ENCODE measurements at regions not wholly inside any gene's neighbourhood (a gene's known extent, or its start where the extent isn't known, plus 50 kb on each side); places are given as distances from the start of the nearest gene placed in this dataset.

DNA sequence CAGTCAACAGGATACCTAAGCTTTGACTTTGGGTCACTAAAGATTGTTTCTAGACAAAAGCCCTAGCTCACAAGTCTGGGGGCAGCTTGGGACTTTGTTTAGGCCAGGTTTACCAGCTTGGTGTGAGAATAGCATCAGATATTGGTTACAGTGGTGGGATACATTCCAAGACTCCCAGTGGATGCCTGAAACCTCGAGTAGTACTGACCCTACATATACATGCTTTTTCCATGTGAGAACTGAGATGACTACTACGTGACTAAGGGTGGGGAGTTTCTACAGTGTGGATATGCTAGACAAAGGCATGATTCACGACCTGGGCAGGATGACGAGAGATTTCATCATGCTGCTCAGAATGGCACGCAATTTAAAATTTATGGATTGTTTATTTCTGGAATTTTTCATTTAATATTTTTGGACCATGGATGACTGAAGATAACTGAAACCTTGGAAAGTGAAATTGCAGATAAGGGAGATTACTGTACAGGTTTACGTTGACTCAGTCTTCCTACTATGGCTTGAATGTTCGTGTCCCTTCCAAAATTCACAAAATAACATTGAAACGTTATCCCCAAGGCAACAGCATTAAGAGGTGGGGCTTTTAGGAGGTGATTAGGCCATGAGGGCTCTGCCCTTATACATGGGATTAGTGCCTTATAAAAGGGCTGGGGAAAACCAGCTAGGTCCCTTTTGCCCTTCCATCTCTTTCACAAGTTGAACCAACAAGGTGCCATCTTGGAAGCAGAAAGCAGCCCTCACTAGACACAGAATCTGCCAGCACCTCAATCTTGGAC lies 50.2 kb upstream of the CTAGE1 start:
- no peak overlapping the region for H3K4me3 Mint-ChIP-seq (ENCODE audit: low read depth)
- H3K4me1 Mint-ChIP-seq (ENCODE audit: low read depth), result no peaks in the 10 kb centered on the region
- intact Hi-C loops (cut with micrococcal nuclease), result no loop called here
- H3K27ac Mint-ChIP-seq, result no peak overlapping the region
- DNase-seq (ENCODE audit: low spot score), result no peak
- no peaks in the 10 kb centered on the region for H3K9me3 Mint-ChIP-seq
- no peaks in the 10 kb centered on the region for H3K27me3 Mint-ChIP-seq (ENCODE audit: low read depth)
- H3K36me3 Mint-ChIP-seq (ENCODE audit: low read depth), result no peaks in the 10 kb centered on the region

DNA sequence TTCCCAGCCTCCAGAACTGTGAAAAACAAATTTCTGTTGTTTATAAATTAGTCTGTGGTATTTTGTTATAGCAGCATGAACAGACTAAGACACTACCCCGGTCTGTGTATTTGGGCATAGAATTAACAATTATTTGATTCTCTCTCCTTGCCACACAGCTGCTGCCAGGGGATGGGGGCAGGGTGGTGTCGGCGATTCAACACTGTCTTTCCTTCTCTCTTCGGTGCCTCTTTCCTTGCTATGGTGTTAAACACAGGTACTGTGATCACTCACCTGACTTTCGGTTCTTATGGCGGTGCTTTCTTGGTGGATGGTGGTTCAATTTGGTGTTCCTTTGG lies 50.8 kb upstream of the CTAGE1 start:
- H3K27ac Mint-ChIP-seq, result no peak overlapping the region
- no peaks in the 10 kb centered on the region for H3K9me3 Mint-ChIP-seq
- intact Hi-C loops (cut with micrococcal nuclease), result no loop called here
- no peak overlapping the region for H3K4me3 Mint-ChIP-seq (ENCODE audit: low read depth)
- H3K27me3 Mint-ChIP-seq (ENCODE audit: low read depth), result no peaks in the 10 kb centered on the region
- H3K4me1 Mint-ChIP-seq (ENCODE audit: low read depth), result no peaks in the 10 kb centered on the region
- H3K36me3 Mint-ChIP-seq (ENCODE audit: low read depth), result no peaks in the 10 kb centered on the region
- DNase-seq (ENCODE audit: low spot score), result no peak

DNA sequence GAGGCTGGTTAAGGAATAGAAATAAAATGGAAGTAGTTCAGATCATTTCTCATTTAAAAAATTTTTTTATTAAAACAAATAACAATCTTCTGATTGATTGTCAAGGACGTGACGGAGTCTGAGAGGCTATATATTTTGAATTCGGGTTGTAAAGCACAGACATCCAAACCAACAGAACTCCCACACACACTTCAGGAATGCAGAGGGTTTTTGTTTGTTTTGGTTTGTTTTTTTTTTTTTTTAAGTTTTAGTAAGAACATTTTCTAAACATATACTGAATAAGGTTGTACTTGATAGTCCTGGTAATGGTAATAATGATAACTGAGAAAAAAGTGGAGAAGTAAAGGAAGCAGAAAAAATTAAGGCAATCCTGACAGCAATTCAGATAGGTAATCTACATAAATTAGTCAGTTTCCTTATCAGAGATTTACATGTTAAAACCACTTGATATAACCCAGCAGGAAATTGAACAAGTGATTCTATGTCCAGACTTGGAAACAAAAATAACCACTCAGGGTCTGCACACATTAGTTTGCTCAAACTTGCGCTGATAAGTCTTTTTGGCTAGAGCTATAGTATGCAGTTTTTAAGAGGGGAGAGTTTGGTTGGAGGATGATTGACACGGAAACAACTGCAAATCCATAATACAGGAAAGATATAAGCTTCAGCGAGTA lies 51.5 kb upstream of the CTAGE1 start:
- H3K27ac Mint-ChIP-seq, result no peak overlapping the region

DNA sequence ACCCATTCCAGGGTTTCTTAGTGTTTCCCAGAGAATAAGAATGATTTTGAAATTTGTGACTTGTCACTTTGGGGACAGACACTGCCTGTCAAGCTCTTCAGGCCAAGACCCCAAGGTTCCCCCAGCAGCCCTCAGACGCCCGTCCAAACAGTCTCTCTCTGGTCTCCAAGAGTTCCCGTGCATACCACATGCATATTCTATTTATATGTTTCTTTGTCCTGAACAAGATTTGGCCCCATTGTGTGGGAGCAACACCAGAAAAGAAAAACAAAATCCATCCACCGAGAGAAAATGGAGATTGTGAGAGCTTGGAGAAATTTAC lies 52.2 kb upstream of the CTAGE1 start:
- Mint-ChIP-seq H3K36me3 (ENCODE audit: low read depth) (no peaks in the 10 kb centered on the region), H3K27ac (no peak overlapping the region), H3K4me3 (ENCODE audit: low read depth) (no peak overlapping the region), H3K27me3 (ENCODE audit: low read depth) (no peaks in the 10 kb centered on the region), H3K9me3 (no peaks in the 10 kb centered on the region), H3K4me1 (ENCODE audit: low read depth) (no peaks in the 10 kb centered on the region)
- intact Hi-C loops (cut with micrococcal nuclease), result no loop called here
- no peak for DNase-seq (ENCODE audit: low spot score)

More for the DNA sequence above, 51.5 kb upstream of the CTAGE1 start:
- Mint-ChIP-seq H3K9me3 (no peaks in the 10 kb centered on the region), H3K36me3 (ENCODE audit: low read depth) (no peaks in the 10 kb centered on the region), H3K4me3 (ENCODE audit: low read depth) (no peak overlapping the region), H3K27me3 (ENCODE audit: low read depth) (no peaks in the 10 kb centered on the region), H3K4me1 (ENCODE audit: low read depth) (no peaks in the 10 kb centered on the region)
- intact Hi-C loops (cut with micrococcal nuclease), result no loop called here
- DNase-seq (ENCODE audit: low spot score), result no peak

DNA sequence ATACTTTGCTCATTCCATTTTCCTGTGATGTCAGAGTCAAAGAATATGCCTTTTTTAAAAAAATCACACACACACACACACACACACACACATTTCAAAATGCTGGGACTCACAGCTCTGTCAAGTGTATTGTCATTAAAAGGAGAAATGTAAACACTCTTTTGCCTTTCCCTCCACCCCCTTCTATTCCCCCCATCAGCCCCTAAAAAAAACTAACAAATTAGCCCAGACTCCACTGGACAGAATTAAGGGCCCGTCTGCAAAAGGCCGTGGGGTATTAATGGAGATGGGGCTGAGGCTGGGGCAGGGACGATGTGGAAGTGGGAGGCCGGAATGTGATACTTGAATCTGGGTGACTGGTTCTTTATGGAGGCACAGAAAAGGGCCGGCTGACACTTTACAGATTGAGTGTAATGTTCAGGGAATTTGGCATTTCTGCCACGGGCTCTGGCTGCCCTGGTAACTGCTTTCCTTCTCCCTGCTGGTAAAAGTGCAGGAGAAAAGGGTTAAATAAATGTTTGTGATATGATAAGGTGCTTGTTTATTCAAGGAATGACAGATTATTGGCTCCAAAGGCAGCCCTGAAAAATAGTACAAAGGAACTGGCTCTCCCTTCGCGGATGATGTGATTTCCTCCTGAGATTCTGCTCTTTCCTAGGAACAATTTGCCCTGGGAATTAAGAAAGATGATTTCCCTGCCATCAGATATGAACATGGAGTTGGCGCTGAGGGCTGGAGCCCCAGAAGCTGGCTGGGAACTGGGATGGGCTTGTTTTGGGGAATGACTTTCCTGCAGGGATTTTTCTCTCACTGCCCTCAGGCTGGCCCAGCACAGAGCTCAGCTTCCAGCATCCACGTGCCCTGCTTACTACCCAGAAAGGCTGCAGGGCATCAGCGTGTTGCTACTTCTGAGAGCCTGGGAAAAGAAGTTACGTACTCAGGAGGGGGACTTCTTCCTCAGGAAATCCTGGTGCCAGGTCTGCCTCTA lies 52.8 kb upstream of the CTAGE1 start:
- H3K27ac Mint-ChIP-seq, result no peak overlapping the region
- intact Hi-C loops (cut with micrococcal nuclease), result no loop called here
- no peak overlapping the region for H3K4me3 Mint-ChIP-seq (ENCODE audit: low read depth)
- no peaks in the 10 kb centered on the region for H3K36me3 Mint-ChIP-seq (ENCODE audit: low read depth)
- H3K27me3 Mint-ChIP-seq (ENCODE audit: low read depth), result no peaks in the 10 kb centered on the region
- H3K4me1 Mint-ChIP-seq (ENCODE audit: low read depth), result no peaks in the 10 kb centered on the region
- DNase-seq (ENCODE audit: low spot score), result no peak
- no peaks in the 10 kb centered on the region for H3K9me3 Mint-ChIP-seq

DNA sequence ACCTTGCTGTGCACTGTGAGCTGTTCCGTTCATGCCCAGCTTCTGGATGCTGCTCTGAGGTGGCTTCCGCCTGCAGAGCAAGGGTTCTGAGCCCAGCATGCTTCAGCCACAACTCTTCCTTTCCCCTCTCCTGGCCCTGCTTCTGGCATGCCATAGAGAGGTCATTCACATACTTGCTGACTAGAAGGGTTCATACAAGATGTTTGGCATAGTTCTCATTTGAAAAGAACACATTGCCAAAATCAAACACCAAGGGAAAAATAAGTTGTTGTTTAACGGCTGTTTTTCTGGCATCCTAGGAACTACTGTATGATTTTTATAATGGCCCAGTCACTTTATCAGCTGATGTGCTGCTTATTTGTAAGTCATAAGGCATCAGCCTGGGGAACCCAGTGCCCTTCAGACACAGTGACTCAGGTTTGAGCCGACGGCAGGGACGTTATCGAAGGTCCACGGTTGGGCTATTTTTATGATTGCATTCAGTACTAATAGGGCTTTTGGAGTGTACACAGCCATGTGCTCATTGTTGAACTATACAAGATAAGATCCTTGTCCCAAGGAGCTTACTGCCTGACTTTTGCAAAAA lies 53.9 kb upstream of the CTAGE1 start:
- Mint-ChIP-seq H3K27ac (no peak overlapping the region), H3K9me3 (no peaks in the 10 kb centered on the region), H3K36me3 (ENCODE audit: low read depth) (no peaks in the 10 kb centered on the region), H3K27me3 (ENCODE audit: low read depth) (no peaks in the 10 kb centered on the region), H3K4me3 (ENCODE audit: low read depth) (no peak overlapping the region), H3K4me1 (ENCODE audit: low read depth) (no peaks in the 10 kb centered on the region)
- DNase-seq (ENCODE audit: low spot score), result no peak
- intact Hi-C loops (cut with micrococcal nuclease), result no loop called here

DNA sequence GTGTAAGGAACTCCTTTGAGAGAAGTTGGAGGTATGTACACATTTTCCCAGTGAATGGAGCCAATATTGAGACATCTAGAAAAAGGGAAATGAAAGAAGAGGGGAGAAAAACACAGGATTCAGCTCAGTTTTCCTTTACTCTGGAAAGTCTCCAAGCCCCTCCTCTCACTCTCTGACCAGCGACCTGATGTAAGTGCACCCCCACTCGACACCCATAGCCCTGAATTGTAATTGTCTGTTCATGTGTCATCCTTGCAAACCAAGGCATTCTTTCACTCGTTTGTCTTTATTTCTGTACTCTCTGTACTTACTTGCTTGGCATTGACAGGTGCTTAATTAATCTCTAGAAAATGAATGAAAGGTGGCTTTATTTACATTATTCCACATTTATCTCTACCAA lies 55.7 kb upstream of the CTAGE1 start:
- no peak for DNase-seq (ENCODE audit: low spot score)
- Mint-ChIP-seq H3K27ac (no peak overlapping the region), H3K9me3 (no peaks in the 10 kb centered on the region), H3K27me3 (ENCODE audit: low read depth) (no peaks in the 10 kb centered on the region), H3K4me1 (ENCODE audit: low read depth) (no peaks in the 10 kb centered on the region), H3K36me3 (ENCODE audit: low read depth) (no peaks in the 10 kb centered on the region), H3K4me3 (ENCODE audit: low read depth) (no peak overlapping the region)
- intact Hi-C loops (cut with micrococcal nuclease), result no loop called here

DNA sequence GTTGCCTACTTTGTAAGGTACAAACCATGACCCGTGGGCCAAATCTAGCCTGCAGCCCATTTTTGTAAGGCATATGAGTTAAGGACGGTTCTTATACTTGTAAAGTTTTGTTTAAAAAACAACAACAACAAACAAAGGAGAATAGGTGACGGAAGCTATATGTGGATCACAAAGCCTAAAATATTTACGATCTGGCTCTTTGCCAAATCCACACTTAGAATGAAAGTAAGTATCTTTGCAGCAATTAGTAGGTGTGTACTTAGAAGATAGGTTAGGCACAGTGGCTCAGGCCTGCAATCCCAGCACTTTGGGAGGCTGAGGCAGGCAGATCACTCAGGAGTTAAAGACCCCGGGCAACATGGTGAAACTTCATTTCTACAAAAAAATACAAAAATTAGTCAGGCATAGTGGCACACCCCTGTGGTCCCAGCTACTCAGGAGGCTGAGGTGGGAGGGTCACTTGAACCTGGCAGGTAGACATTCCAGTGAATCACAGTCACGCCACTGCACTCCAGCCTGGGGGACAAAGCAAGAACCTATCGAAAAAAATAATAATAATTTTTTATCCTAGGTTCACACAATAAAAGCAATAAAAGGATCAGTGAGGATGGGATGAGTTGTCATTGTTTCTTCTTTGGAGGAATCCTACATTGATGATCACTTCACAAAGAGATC lies 57.8 kb upstream of the CTAGE1 start:
- Mint-ChIP-seq H3K36me3 (ENCODE audit: low read depth) (no peaks in the 10 kb centered on the region), H3K4me1 (ENCODE audit: low read depth) (no peaks in the 10 kb centered on the region)
- no peak for DNase-seq (ENCODE audit: low spot score)

DNA sequence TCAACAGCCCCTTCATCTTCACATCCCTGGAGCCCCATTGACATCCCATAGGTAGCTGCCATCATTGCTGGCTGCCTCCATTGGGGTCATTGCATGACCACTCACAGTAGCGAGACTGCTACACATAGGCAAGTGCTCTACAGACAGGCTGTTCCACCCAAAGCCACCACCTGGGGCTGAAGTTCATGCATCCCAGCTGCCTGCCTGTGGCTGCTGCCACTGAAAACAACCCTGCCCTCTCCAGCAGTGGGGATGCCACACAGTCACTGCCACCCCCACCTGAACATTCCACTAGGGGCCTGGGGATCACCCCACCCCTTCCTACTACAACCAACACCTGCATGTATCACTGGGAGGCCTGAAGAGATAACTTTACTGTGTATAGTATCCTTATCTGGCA lies 59.5 kb upstream of the CTAGE1 start:
- Mint-ChIP-seq H3K27me3 (ENCODE audit: low read depth) (no peaks in the 10 kb centered on the region), H3K9me3 (no peaks in the 10 kb centered on the region), H3K4me3 (ENCODE audit: low read depth) (no peak overlapping the region), H3K4me1 (ENCODE audit: low read depth) (no peaks in the 10 kb centered on the region), H3K27ac (no peak overlapping the region), H3K36me3 (ENCODE audit: low read depth) (no peaks in the 10 kb centered on the region)
- no peak for DNase-seq (ENCODE audit: low spot score)
- intact Hi-C loops (cut with micrococcal nuclease), result no loop called here

More for the DNA sequence above, 57.8 kb upstream of the CTAGE1 start:
- intact Hi-C loops (cut with micrococcal nuclease), result no loop called here
- Mint-ChIP-seq H3K4me3 (ENCODE audit: low read depth) (no peak overlapping the region), H3K27me3 (ENCODE audit: low read depth) (no peaks in the 10 kb centered on the region), H3K27ac (no peak overlapping the region), H3K9me3 (no peaks in the 10 kb centered on the region)

DNA sequence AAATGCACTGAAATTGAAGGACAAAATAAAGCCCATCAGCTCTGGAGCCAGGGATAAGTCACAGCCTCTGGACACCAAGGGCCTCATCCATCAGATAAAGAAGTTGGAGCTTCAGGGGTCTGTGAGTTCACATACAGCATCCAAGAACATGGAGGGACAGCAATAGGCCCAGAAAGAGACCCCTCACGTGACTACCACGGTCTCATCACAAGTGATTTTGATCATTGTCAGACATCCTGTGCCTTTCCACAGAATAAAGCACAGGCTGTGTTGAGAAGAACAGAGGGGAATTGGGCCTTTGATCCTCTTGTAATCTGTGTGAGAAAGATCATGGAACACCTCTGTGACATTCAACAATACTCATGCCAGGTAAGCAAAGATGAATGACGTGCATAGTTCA lies 65.2 kb upstream of the CTAGE1 start:
- intact Hi-C loops (cut with micrococcal nuclease), result no loop called here

DNA sequence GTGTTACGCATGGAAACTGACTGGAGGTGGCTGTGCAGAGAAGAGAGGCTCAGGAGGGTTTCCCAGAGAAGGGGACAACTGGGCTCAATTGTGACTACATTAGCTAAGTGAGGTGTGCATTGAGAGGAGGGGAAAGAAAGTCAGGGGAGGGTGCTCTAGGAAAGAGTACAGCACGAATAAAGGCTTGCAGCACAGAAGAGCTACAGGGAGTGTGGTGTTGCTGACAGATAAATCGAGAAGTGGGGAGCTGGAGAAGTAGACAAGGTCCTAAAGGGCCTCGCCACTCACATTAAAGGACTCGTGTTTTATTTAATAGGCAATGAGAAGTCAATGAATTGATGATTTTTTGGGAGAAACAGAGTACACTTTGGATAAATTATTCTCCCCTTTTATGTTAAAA lies 65.7 kb upstream of the CTAGE1 start:
- Mint-ChIP-seq H3K27me3 (ENCODE audit: low read depth) (no peaks in the 10 kb centered on the region), H3K27ac (no peak overlapping the region), H3K4me1 (ENCODE audit: low read depth) (no peaks in the 10 kb centered on the region), H3K9me3 (no peaks in the 10 kb centered on the region), H3K4me3 (ENCODE audit: low read depth) (no peak overlapping the region), H3K36me3 (ENCODE audit: low read depth) (no peaks in the 10 kb centered on the region)
- intact Hi-C loops (cut with micrococcal nuclease), result no loop called here
- no peak for DNase-seq (ENCODE audit: low spot score)

More for the DNA sequence above, 65.2 kb upstream of the CTAGE1 start:
- no peak overlapping the region for H3K27ac Mint-ChIP-seq
- H3K4me3 Mint-ChIP-seq (ENCODE audit: low read depth), result no peak overlapping the region
- H3K4me1 Mint-ChIP-seq (ENCODE audit: low read depth), result no peaks in the 10 kb centered on the region
- H3K9me3 Mint-ChIP-seq, result no peaks in the 10 kb centered on the region
- H3K27me3 Mint-ChIP-seq (ENCODE audit: low read depth), result no peaks in the 10 kb centered on the region
- no peak for DNase-seq (ENCODE audit: low spot score)
- no peaks in the 10 kb centered on the region for H3K36me3 Mint-ChIP-seq (ENCODE audit: low read depth)

DNA sequence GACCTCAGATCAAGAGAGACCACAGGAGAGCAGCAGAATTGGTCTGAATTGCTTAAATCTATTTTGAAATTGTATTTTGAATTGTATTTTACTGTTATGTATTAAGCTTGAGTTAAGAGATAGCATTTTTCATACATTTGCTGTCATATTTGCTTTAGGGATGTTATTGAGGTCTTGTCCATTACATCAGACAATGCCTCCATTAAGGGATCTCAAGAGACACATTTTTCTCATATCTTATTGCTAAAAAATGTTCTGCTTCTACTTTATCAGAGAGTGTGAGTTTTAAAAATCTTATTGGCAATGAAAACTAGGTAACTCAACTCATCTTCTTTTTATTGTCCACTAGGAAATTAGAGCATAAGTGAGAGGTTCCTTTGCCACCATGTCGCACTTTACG lies 66.8 kb upstream of the CTAGE1 start:
- Mint-ChIP-seq H3K9me3 (no peaks in the 10 kb centered on the region), H3K27me3 (ENCODE audit: low read depth) (no peaks in the 10 kb centered on the region), H3K36me3 (ENCODE audit: low read depth) (no peaks in the 10 kb centered on the region), H3K4me1 (ENCODE audit: low read depth) (no peaks in the 10 kb centered on the region), H3K27ac (no peak overlapping the region), H3K4me3 (ENCODE audit: low read depth) (no peak overlapping the region)
- intact Hi-C loops (cut with micrococcal nuclease), result no loop called here
- DNase-seq (ENCODE audit: low spot score), result no peak

All from activated T-helper 2 cell treated with anti-CD3 and anti-CD28 coated beads, Interferon-gamma antibody, Interleukin-2, Interleukin-4, amounts not matched to agents 10 μg/mL and 5 μg/mL and 100 μg/mL, durations not matched to agents 14 hours and 24 hours and 36 hours (primary cell).